ENCODE measurements at regions not wholly inside any gene's neighbourhood (a gene's known extent, or its start where the extent isn't known, plus 50 kb on each side); places are given as distances from the start of the nearest gene placed in this dataset.

- Mint-ChIP-seq H3K4me1 (no peaks in the 10 kb centered on the region), H3K9me3 (peaks cover 0 to 7% of the 10 kb centered on the region in 2 donors), H3K4me3 (no peak overlapping the region), H3K27me3 (no peaks in the 10 kb centered on the region), H3K27ac (no peak overlapping the region)
- DNase-seq, result no peak
- no peak for ATAC-seq
Observed at GRCh38 chr4:89411539-89412309, 104.1 kb upstream of the GPRIN3 start.

GRCh38 chr4:89410687-89411086 lies 103.1 kb upstream of the GPRIN3 start:
- DNase-seq (no peak), ATAC-seq (no peak)
- no peak overlapping the region for H3K4me3 Mint-ChIP-seq

DNA sequence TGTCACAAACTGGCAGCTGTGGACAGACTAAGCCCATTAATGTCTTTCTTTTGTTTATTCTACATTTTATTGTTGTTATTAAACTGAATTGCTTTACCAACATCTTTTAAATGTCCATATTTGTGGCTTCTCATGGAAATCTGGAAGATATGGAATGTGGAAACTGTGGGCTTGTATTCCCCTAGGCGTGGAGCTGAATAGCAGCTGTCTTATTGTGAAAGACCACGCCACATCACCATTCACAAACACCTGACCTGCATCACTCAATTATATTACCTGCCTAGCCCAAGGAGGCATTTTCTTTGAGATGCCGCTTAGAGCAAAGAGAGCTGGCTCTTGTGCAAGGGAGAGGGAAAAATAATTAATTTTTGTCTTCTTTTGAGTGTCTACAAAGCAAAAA lies 96.9 kb upstream of the GPRIN3 start:
- H3K27me3 Mint-ChIP-seq, result no peaks in the 10 kb centered on the region
- H3K4me3 Mint-ChIP-seq, result no peak overlapping the region
- no peaks in the 10 kb centered on the region for H3K4me1 Mint-ChIP-seq
- H3K9me3 Mint-ChIP-seq, result peaks cover 0 to 7% of the 10 kb centered on the region in 2 donors
- ATAC-seq, result no peak
- H3K27ac Mint-ChIP-seq, result no peak overlapping the region
- no peak for DNase-seq

More at GRCh38 chr4:89410687-89411086, 103.1 kb upstream of the GPRIN3 start:
- Mint-ChIP-seq H3K9me3 (peaks cover 0 to 7% of the 10 kb centered on the region in 2 donors), H3K4me1 (no peaks in the 10 kb centered on the region), H3K27ac (no peak overlapping the region), H3K27me3 (no peaks in the 10 kb centered on the region)

GRCh38 chr4:89403826-89404225 lies 96.2 kb upstream of the GPRIN3 start:
- ATAC-seq (no peak), DNase-seq (no peak)
- Mint-ChIP-seq H3K27me3 (no peaks in the 10 kb centered on the region), H3K4me3 (no peak overlapping the region), H3K9me3 (peaks cover 0 to 7% of the 10 kb centered on the region in 2 donors), H3K27ac (no peak overlapping the region), H3K4me1 (no peaks in the 10 kb centered on the region)

DNA sequence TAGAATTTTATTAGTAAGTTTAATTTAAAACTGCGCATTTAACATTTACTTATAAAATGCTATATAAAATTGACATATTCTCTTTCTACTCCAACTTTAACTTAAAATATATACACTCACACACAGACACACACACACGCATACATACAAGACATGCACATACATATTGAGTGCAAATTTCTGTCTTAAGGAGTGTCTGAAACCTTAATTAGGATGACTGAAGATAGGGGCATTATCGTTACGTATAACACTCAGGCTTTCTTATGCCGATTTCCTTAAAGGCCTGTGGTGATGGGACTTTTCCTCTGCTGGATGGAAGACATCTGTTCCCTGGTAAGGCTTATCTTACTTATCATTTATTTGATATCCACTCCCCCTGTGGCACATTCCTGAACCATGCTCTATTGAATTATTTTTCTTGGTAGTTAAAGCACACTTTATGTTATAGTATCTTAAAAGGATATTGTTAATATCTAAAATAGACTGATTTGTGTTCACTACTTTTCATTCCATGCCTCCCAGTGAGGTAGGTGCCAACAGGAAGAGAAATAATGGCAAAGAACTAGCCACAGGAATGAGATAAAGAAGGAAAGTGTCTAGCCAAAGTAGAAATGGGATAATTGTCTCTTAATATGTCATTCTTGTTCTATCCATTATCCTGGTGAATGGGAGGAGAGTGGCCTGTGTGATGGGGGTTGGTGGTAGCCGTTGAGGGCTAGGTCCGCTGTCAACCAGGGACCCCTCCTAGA lies 92.9 kb upstream of the GPRIN3 start:
- ATAC-seq, result no peak
- Mint-ChIP-seq H3K27me3 (no peaks in the 10 kb centered on the region), H3K4me3 (no peak overlapping the region), H3K9me3 (no peaks in the 10 kb centered on the region), H3K27ac (no peak overlapping the region), H3K4me1 (no peaks in the 10 kb centered on the region)
- no peak for DNase-seq

DNA sequence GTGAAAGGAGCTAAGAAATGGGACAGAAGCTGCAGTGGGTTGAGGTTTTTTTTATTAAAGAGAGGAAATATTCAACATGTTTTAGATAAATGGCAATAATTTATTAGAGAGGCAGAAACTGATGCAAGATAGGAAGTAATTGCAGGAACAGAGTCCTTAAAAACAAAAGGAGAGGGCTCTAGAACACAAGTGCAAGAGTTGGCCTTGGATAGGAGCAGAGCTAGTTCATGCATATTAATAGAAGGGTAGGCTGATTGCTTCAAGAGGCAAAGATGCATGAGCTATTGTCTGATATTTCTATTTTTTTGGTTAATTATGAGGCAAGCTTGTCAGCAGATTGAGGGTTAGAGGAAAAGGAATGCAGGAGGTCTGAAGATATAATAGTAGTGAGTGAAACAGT lies 91.0 kb upstream of the GPRIN3 start:
- H3K4me1 Mint-ChIP-seq, result no peaks in the 10 kb centered on the region
- no peak overlapping the region for H3K4me3 Mint-ChIP-seq
- DNase-seq, result no peak
- H3K27me3 Mint-ChIP-seq, result no peaks in the 10 kb centered on the region
- H3K9me3 Mint-ChIP-seq, result no peaks in the 10 kb centered on the region
- ATAC-seq, result no peak
- H3K27ac Mint-ChIP-seq, result no peak overlapping the region

GRCh38 chr4:89398146-89398545 lies 90.5 kb upstream of the GPRIN3 start:
- H3K4me1 Mint-ChIP-seq, result no peaks in the 10 kb centered on the region
- no peak overlapping the region for H3K4me3 Mint-ChIP-seq
- no peak for DNase-seq
- ATAC-seq, result no peak
- H3K27ac Mint-ChIP-seq, result no peak overlapping the region
- H3K27me3 Mint-ChIP-seq, result no peaks in the 10 kb centered on the region
- no peaks in the 10 kb centered on the region for H3K9me3 Mint-ChIP-seq

DNA sequence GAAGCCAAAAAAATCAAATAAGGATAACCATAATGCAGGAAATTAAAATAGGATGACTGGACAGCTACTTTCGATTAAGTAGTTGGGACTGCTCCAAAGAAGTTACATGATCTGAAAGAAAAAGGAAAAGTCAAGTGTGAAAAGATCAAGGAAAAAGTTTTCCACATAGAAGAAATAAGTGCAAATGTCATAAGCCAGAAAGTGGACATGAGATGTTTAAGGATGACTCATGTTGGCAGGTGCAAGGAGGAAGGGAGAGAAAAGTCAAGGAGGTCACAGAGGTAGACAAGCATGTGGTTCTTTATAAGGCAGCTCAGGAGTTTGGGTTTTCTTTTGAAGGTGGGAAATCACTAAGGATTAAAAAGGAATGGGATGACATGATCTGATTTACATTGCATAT lies 89.8 kb upstream of the GPRIN3 start:
- no peak overlapping the region for H3K4me3 Mint-ChIP-seq
- no peaks in the 10 kb centered on the region for H3K9me3 Mint-ChIP-seq
- H3K27me3 Mint-ChIP-seq, result no peaks in the 10 kb centered on the region
- no peak for ATAC-seq
- no peaks in the 10 kb centered on the region for H3K4me1 Mint-ChIP-seq
- no peak for DNase-seq
- H3K27ac Mint-ChIP-seq, result no peak overlapping the region

DNA sequence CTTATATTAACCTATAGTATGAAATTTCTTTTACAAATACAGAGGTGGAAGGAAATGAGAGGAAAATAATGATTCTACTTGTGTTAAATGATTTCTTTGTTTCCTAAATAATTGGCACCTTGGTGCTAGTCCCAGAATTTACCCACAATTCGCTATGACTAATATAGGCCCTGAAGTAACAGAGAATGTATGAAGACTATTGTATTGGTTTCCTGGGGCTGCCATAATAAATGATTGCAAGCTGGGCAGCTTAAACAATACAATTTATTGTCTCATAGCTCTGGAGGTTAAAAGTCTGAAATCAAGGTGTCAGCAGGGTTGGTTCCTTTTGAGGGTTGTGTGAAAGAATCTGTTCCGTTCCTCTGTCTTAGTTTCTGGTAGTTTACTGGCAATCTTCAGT lies 74.8 kb upstream of the GPRIN3 start:
- H3K4me3 Mint-ChIP-seq, result no peak overlapping the region
- no peaks in the 10 kb centered on the region for H3K4me1 Mint-ChIP-seq
- H3K27ac Mint-ChIP-seq, result no peak overlapping the region
- DNase-seq (no peak), ATAC-seq (no peak)
- H3K27me3 Mint-ChIP-seq, result peaks cover 7% of the 10 kb centered on the region
- peaks cover 16% of the 10 kb centered on the region in 2 donors for H3K9me3 Mint-ChIP-seq

DNA sequence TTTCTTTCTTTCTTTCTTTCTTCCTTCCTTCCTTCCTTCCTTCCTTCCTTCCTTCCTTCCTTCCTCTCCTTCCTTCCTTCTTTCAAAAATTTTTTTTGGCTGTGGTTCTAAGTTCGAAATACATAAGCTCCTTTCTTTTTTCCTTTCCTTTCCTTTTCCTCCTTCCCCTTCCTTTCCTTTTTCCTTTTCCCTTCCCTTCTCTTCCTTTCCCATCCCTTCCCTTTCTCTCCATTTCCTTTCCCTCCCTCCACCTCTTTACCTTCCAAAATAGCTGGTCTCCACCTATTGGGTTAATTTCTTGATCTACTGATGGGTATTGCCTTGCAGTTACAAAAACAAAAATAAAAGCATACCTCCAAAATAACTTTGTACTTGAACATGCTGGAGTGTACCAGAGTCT lies 73.4 kb upstream of the GPRIN3 start:
- no peaks in the 10 kb centered on the region for H3K4me1 Mint-ChIP-seq
- no peak for DNase-seq

GRCh38 chr4:89379511-89380044 lies 72.0 kb upstream of the GPRIN3 start:
- ATAC-seq (no peak), DNase-seq (no peak)
- Mint-ChIP-seq H3K4me1 (no peaks in the 10 kb centered on the region), H3K9me3 (peaks cover 16% of the 10 kb centered on the region in 2 donors), H3K27me3 (no peaks in the 10 kb centered on the region), H3K4me3 (no peak overlapping the region), H3K27ac (no peak overlapping the region)

More for the DNA sequence above, 73.4 kb upstream of the GPRIN3 start:
- Mint-ChIP-seq H3K27ac (no peak overlapping the region), H3K27me3 (no peaks in the 10 kb centered on the region), H3K4me3 (no peak overlapping the region), H3K9me3 (peaks cover 16% of the 10 kb centered on the region in 2 donors)
- no peak for ATAC-seq

GRCh38 chr4:89373394-89373793 lies 65.8 kb upstream of the GPRIN3 start:
- Mint-ChIP-seq H3K27ac (no peak overlapping the region), H3K4me1 (no peaks in the 10 kb centered on the region), H3K9me3 (peaks cover 0 to 12% of the 10 kb centered on the region in 2 donors), H3K4me3 (no peak overlapping the region), H3K27me3 (no peaks in the 10 kb centered on the region)
- no peak for ATAC-seq
- DNase-seq, result no peak

DNA sequence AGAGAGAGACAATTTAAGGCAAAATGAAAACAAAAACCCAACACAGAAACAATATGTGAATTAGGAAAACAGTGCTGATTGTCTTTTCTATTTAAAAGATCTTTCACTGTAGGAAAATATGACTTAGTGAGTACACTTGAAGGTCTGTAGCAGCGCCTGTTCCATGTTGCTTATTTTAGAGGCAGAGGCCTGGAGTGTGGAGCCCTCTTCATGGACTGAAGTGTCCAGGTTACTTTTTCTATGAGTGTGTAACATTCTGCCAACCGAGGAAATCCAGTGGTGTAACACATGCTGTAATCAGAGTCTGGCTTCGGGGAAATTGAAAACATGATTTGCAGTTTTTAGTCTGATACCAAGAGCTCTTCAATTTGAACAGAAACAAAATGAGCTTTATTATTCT lies 64.0 kb upstream of the GPRIN3 start:
- H3K4me1 Mint-ChIP-seq, result peaks cover 6% of the 10 kb centered on the region
- ATAC-seq, result no peak
- no peaks in the 10 kb centered on the region for H3K27me3 Mint-ChIP-seq
- H3K27ac Mint-ChIP-seq, result no peak overlapping the region
- peaks cover 7 to 15% of the 10 kb centered on the region in 2 donors for H3K9me3 Mint-ChIP-seq
- DNase-seq, result no peak
- no peak overlapping the region for H3K4me3 Mint-ChIP-seq

- DNase-seq, result no peak
- no peak for ATAC-seq
- no peak overlapping the region for H3K4me3 Mint-ChIP-seq
- peaks cover 12% of the 10 kb centered on the region for H3K4me1 Mint-ChIP-seq
- H3K27me3 Mint-ChIP-seq, result no peaks in the 10 kb centered on the region
- H3K9me3 Mint-ChIP-seq, result peaks cover 8 to 16% of the 10 kb centered on the region in 2 donors
- no peak overlapping the region for H3K27ac Mint-ChIP-seq
Observed at GRCh38 chr4:89369581-89369980, 62.0 kb upstream of the GPRIN3 start.

- Mint-ChIP-seq H3K4me3 (no peak overlapping the region), H3K27me3 (no peaks in the 10 kb centered on the region), H3K27ac (no peak overlapping the region), H3K9me3 (peaks cover 8 to 16% of the 10 kb centered on the region in 2 donors), H3K4me1 (peaks cover 12% of the 10 kb centered on the region)
- ATAC-seq, result no peak
- DNase-seq, result no peak
Observed at GRCh38 chr4:89368861-89369260, 61.3 kb upstream of the GPRIN3 start.

DNA sequence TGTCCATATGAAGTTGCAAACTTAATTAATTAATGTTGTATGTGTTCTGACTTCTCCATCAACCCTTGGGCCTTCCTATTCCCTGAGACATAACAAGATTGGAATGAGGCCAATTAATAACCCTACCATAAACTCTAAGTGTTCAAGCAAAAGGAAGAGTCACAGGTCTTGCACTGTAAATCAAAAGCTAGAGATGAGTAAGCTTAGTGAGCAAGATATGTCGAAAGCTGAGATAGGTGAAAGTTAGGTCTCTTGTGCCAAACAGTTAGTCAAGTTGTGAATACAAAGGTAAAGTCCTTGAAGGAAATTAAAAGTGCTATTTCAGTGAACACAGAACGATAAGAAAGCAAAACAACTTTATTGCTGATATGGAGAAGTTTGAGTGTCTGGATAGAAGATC lies 58.2 kb upstream of the GPRIN3 start:
- DNase-seq (no peak), ATAC-seq (peak; percentile 84)
- peaks cover 7% of the 10 kb centered on the region for H3K27me3 Mint-ChIP-seq
- no peak overlapping the region for H3K27ac Mint-ChIP-seq
- H3K4me1 Mint-ChIP-seq, result peaks cover 12% of the 10 kb centered on the region
- no peak overlapping the region for H3K4me3 Mint-ChIP-seq
- H3K9me3 Mint-ChIP-seq, result peaks cover 8 to 16% of the 10 kb centered on the region in 2 donors

Data from stimulated activated naive CD8-positive, alpha-beta T cell treated with anti-CD3 and anti-CD28 coated beads, Interleukin-15, amount 100 ng/mL, for 72 hours (primary cell).